ENCODE measurements at regions not wholly inside any gene's neighbourhood (a gene's known extent, or its start where the extent isn't known, plus 50 kb on each side); places are given as distances from the start of the nearest gene placed in this dataset.

DNA sequence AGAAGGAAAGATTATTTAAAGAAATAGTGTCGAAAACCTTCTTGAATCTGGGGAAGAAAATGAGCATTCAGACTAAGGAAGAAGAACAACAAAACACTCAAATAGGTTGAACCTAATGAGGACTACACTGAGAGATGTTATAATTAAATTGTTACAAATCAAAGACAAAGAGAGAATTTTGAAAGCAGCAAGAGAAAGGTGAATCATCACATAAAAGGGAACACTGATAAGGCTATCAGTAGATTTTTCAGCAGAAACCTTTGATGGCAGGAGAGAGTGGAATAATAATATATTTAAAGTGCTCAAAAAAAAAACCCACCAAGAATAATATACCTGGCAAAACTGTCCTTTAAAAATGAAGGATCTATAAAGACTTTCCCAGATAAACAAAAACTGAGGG is 114.9 kb downstream of the AREG start:
- no peak for TF ChIP-seq POLR2AphosphoS5 (IDR thresholded peaks at IDR 0.05)
- TF ChIP-seq, protein P1, sequence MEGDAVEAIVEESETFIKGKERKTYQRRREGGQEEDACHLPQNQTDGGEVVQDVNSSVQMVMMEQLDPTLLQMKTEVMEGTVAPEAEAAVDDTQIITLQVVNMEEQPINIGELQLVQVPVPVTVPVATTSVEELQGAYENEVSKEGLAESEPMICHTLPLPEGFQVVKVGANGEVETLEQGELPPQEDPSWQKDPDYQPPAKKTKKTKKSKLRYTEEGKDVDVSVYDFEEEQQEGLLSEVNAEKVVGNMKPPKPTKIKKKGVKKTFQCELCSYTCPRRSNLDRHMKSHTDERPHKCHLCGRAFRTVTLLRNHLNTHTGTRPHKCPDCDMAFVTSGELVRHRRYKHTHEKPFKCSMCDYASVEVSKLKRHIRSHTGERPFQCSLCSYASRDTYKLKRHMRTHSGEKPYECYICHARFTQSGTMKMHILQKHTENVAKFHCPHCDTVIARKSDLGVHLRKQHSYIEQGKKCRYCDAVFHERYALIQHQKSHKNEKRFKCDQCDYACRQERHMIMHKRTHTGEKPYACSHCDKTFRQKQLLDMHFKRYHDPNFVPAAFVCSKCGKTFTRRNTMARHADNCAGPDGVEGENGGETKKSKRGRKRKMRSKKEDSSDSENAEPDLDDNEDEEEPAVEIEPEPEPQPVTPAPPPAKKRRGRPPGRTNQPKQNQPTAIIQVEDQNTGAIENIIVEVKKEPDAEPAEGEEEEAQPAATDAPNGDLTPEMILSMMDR (IDR thresholded peaks at IDR 0.05 in 8 of 11, conservative IDR thresholded peaks at IDR 0.05 in 3 of 11) = no peak
